ENCODE measurements at regions not wholly inside any gene's neighbourhood (a gene's known extent, or its start where the extent isn't known, plus 50 kb on each side); places are given as distances from the start of the nearest gene placed in this dataset.
"Not testable (repeated sequence)": the region's sequence is repeated elsewhere in the genome, so short reads cannot be mapped to it uniquely, and the experiment has no call there.

GRCh38 chr17:31678431-31678830 is 180.6 kb downstream of the COPRS start:
- peak; percentile 95 for DNase-seq (ENCODE audit: low read depth)

GRCh38 chr17:31677681-31678080 is 181.4 kb downstream of the COPRS start:
- DNase-seq (ENCODE audit: low read depth) = peak; percentile 36

GRCh38 chr17:31677036-31677435 is 182.0 kb downstream of the COPRS start:
- DNase-seq (ENCODE audit: low read depth) = no peak

- not testable (repeated sequence) for DNase-seq (ENCODE audit: low read depth)
Measured at GRCh38 chr17:31675392-31675791, 183.7 kb downstream of the COPRS start.

GRCh38 chr17:31674717-31675349 is 184.2 kb downstream of the COPRS start:
- peak; percentile 85 for DNase-seq (ENCODE audit: low read depth)

- DNase-seq (ENCODE audit: low read depth) = peak; percentile 89
Measured at GRCh38 chr17:31674305-31674704, 184.7 kb downstream of the COPRS start.

- DNase-seq (ENCODE audit: low read depth) = no peak
Measured at GRCh38 chr17:31673076-31673475, 186.0 kb downstream of the COPRS start.

GRCh38 chr17:31672161-31672819 is 186.8 kb downstream of the COPRS start:
- DNase-seq (ENCODE audit: low read depth) = no peak

GRCh38 chr17:31663576-31663975 is 195.5 kb downstream of the COPRS start:
- DNase-seq (ENCODE audit: low read depth) = peak; percentile 36

GRCh38 chr17:31660684-31661083 is 198.4 kb downstream of the COPRS start:
- DNase-seq (ENCODE audit: low read depth) = no peak

GRCh38 chr17:31657876-31658275 is 201.2 kb downstream of the COPRS start:
- DNase-seq (ENCODE audit: low read depth) = no peak

- DNase-seq (ENCODE audit: low read depth) = peak; percentile 97
Measured at GRCh38 chr17:31654936-31655335, 204.1 kb downstream of the COPRS start.

- no peak for DNase-seq (ENCODE audit: low read depth)
Measured at GRCh38 chr17:31653691-31654090, 205.4 kb downstream of the COPRS start.

- no peak for DNase-seq (ENCODE audit: low read depth)
Measured at GRCh38 chr17:31650756-31651520, 208.1 kb downstream of the COPRS start.

- DNase-seq (ENCODE audit: low read depth) = no peak
Measured at GRCh38 chr17:31649302-31649701, 209.7 kb downstream of the COPRS start.

- no peak for DNase-seq (ENCODE audit: low read depth)
Measured at GRCh38 chr17:31647661-31648060, 211.4 kb downstream of the COPRS start.

GRCh38 chr17:31646642-31647041 is 212.4 kb downstream of the COPRS start:
- no peak for DNase-seq (ENCODE audit: low read depth)

GRCh38 chr17:31645351-31645750 is 213.7 kb downstream of the COPRS start:
- DNase-seq (ENCODE audit: low read depth) = no peak

- peak; percentile 59 for DNase-seq (ENCODE audit: low read depth)
Measured at GRCh38 chr17:31631766-31632165, 227.3 kb downstream of the COPRS start.

- DNase-seq (ENCODE audit: low read depth) = not testable (repeated sequence)
Measured at GRCh38 chr17:31630866-31631265, 228.2 kb downstream of the COPRS start.

- peak; percentile 95 for DNase-seq (ENCODE audit: low read depth)
Measured at GRCh38 chr17:31629696-31630470, 229.2 kb downstream of the COPRS start.

GRCh38 chr17:31627960-31628359 is 231.1 kb downstream of the COPRS start:
- peak; percentile 37 for DNase-seq (ENCODE audit: low read depth)

Measured in RPMI7951 (cell line).